ENCODE measurements at regions not wholly inside any gene's neighbourhood (a gene's known extent, or its start where the extent isn't known, plus 50 kb on each side); places are given as distances from the start of the nearest gene placed in this dataset.
A peak's percentile ranks its signal among the peaks of the same experiment; 100 is the strongest.

DNA sequence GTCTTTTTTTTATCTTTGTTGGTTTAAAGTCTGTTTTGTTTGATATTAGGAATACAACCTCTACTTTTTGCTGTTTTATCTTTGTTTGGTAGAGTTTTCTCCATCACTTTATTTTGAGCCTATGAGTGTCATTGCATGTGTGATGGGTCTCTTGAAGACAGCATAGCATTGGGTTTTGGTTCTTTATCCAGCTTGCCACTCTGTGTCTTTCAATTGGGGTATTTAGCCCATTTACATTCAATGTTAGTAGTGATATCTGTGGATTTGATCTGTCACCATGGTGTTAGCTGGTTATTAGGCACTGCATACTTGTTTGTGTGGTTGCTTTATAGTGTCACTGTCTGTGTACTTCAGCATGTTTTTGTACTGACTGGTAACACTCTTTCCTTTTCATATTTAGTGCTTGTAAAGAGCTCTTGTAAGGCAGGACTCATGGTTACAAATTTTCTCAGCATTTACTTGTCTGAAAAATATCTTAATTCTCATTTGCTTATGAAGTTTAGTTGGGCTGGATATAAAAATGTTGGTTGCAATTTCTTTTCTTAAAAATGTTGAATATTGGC lies 845.5 kb downstream of the TLE4 start:
- Mint-ChIP-seq H3K9me3 (peaks cover 37% of the 10 kb centered on the region), H3K27ac (no peak overlapping the region), H3K36me3 (ENCODE audit: low read depth) (peaks cover 25% of the 10 kb centered on the region), H3K4me3 (no peak overlapping the region), H3K4me1 (peaks cover 2% of the 10 kb centered on the region), H3K27me3 (no peaks in the 10 kb centered on the region)
- TF ChIP-seq, protein P1, sequence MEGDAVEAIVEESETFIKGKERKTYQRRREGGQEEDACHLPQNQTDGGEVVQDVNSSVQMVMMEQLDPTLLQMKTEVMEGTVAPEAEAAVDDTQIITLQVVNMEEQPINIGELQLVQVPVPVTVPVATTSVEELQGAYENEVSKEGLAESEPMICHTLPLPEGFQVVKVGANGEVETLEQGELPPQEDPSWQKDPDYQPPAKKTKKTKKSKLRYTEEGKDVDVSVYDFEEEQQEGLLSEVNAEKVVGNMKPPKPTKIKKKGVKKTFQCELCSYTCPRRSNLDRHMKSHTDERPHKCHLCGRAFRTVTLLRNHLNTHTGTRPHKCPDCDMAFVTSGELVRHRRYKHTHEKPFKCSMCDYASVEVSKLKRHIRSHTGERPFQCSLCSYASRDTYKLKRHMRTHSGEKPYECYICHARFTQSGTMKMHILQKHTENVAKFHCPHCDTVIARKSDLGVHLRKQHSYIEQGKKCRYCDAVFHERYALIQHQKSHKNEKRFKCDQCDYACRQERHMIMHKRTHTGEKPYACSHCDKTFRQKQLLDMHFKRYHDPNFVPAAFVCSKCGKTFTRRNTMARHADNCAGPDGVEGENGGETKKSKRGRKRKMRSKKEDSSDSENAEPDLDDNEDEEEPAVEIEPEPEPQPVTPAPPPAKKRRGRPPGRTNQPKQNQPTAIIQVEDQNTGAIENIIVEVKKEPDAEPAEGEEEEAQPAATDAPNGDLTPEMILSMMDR (IDR thresholded peaks at IDR 0.05) = no peak
- POLR2A ChIA-PET = no interaction called here
- ATAC-seq (ENCODE audit: low read depth) (no peak), DNase-seq (no peak)
- CTCF ChIA-PET = no interaction called here
- intact Hi-C loops (cut with micrococcal nuclease) = no loop called here

GRCh38 chr9:80410106-80410505 lies 838.3 kb downstream of the TLE4 start:
- H3K4me1 Mint-ChIP-seq = peaks cover 25% of the 10 kb centered on the region
- ChIA-PET POLR2A (no interaction called here), CTCF (no interaction called here)
- TF ChIP-seq, protein P1 (IDR thresholded peaks at IDR 0.05) = no peak
- H3K27ac Mint-ChIP-seq = peak overlapping the region; percentile 57
- no peak for DNase-seq
- peak overlapping the region; percentile 36 for H3K4me3 Mint-ChIP-seq
- H3K9me3 Mint-ChIP-seq = peaks cover 15% of the 10 kb centered on the region
- no peaks in the 10 kb centered on the region for H3K27me3 Mint-ChIP-seq
- intact Hi-C loops (cut with micrococcal nuclease) = no loop called here
- peak; percentile 84 for ATAC-seq (ENCODE audit: low read depth)
- peaks cover 18% of the 10 kb centered on the region for H3K36me3 Mint-ChIP-seq (ENCODE audit: low read depth)

- ChIA-PET POLR2A (no interaction called here), CTCF (no interaction called here)
- no peak overlapping the region for H3K4me3 Mint-ChIP-seq
- intact Hi-C loops (cut with micrococcal nuclease) = no loop called here
- TF ChIP-seq, protein P1 (IDR thresholded peaks at IDR 0.05) = no peak
- H3K27me3 Mint-ChIP-seq = no peaks in the 10 kb centered on the region
- H3K27ac Mint-ChIP-seq = no peak overlapping the region
- peaks cover 10% of the 10 kb centered on the region for H3K9me3 Mint-ChIP-seq
- no peak for DNase-seq
- ATAC-seq (ENCODE audit: low read depth) = no peak
- peaks cover 15% of the 10 kb centered on the region for H3K36me3 Mint-ChIP-seq (ENCODE audit: low read depth)
- peaks cover 23% of the 10 kb centered on the region for H3K4me1 Mint-ChIP-seq
These were observed 835.5 kb downstream of the TLE4 start for GRCh38 chr9:80407220-80407619.

- Mint-ChIP-seq H3K9me3 (peaks cover 2% of the 10 kb centered on the region), H3K27ac (no peak overlapping the region), H3K36me3 (ENCODE audit: low read depth) (no peaks in the 10 kb centered on the region), H3K4me1 (no peaks in the 10 kb centered on the region), H3K27me3 (no peaks in the 10 kb centered on the region), H3K4me3 (no peak overlapping the region)
- no peak for ATAC-seq (ENCODE audit: low read depth)
- TF ChIP-seq, protein P1 (IDR thresholded peaks at IDR 0.05) = no peak
- intact Hi-C loops (cut with micrococcal nuclease) = no loop called here
- POLR2A ChIA-PET = no interaction called here
- CTCF ChIA-PET = no interaction called here
- no peak for DNase-seq
These were observed 829.5 kb downstream of the TLE4 start for GRCh38 chr9:80401243-80401642.

- intact Hi-C loops (cut with micrococcal nuclease) = no loop called here
- TF ChIP-seq, protein P1 (IDR thresholded peaks at IDR 0.05) = no peak
- Mint-ChIP-seq H3K4me3 (no peak overlapping the region), H3K27me3 (no peaks in the 10 kb centered on the region), H3K36me3 (ENCODE audit: low read depth) (no peaks in the 10 kb centered on the region), H3K4me1 (no peaks in the 10 kb centered on the region), H3K27ac (no peak overlapping the region), H3K9me3 (peaks cover 3% of the 10 kb centered on the region)
- ATAC-seq (ENCODE audit: low read depth) (no peak), DNase-seq (no peak)
- CTCF ChIA-PET = no interaction called here
- POLR2A ChIA-PET = no interaction called here
These were observed 829.0 kb downstream of the TLE4 start for GRCh38 chr9:80400624-80401230.

All from activated B cell treated with CpG ODN at 0.5 μM for 24 hours (primary cell).